ENCODE measurements at regions not wholly inside any gene's neighbourhood (a gene's known extent, or its start where the extent isn't known, plus 50 kb on each side); places are given as distances from the start of the nearest gene placed in this dataset.

GRCh38 chr9:110115341-110115820 lies 92.6 kb downstream of the C9orf152 start:
- TF ChIP-seq ZNF8 (CRISPR knock-in tag; IDR thresholded peaks at IDR 0.05) (no peak), CSDC2 (CRISPR knock-in tag; IDR thresholded peaks at IDR 0.05) (no peak), SNAI2 (CRISPR knock-in tag; IDR thresholded peaks at IDR 0.05) (no peak), TCF4 (CRISPR knock-in tag; IDR thresholded peaks at IDR 0.05; ENCODE audit: borderline replicate concordance) (no peak)
- peak; percentile 58 for ATAC-seq

- peak; percentile 50 for ATAC-seq
- no peak for TF ChIP-seq TSHZ2 (CRISPR knock-in tag; IDR thresholded peaks at IDR 0.05)
- no peak for TF ChIP-seq GLIS3 (CRISPR knock-in tag; IDR thresholded peaks at IDR 0.05)
- TF ChIP-seq CSDC2 (CRISPR knock-in tag; IDR thresholded peaks at IDR 0.05) = no peak
- TF ChIP-seq BACH2 (CRISPR knock-in tag; IDR thresholded peaks at IDR 0.05; ENCODE audit: borderline replicate concordance) = no peak
- TF ChIP-seq POU6F1 (CRISPR knock-in tag; IDR thresholded peaks at IDR 0.05; ENCODE audit: borderline replicate concordance, low read depth) = no peak
- TF ChIP-seq CSRNP3 (CRISPR knock-in tag; IDR thresholded peaks at IDR 0.05) = no peak
- TF ChIP-seq RARB (CRISPR knock-in tag; IDR thresholded peaks at IDR 0.05) = no peak
- no peak for TF ChIP-seq TCF4 (CRISPR knock-in tag; IDR thresholded peaks at IDR 0.05; ENCODE audit: borderline replicate concordance)
- no peak for TF ChIP-seq ZNF565 (CRISPR knock-in tag; conservative IDR thresholded peaks at IDR 0.05; ENCODE audit: low read depth)
- TF ChIP-seq PPARA (CRISPR knock-in tag; IDR thresholded peaks at IDR 0.05; ENCODE audit: borderline replicate concordance) = no peak
- TF ChIP-seq ARNTL (CRISPR knock-in tag; IDR thresholded peaks at IDR 0.05; ENCODE audit: borderline replicate concordance, low read depth) = no peak
- TF ChIP-seq OSR1 (CRISPR knock-in tag; IDR thresholded peaks at IDR 0.05) = no peak
- no peak for TF ChIP-seq CREB5 (CRISPR knock-in tag; IDR thresholded peaks at IDR 0.05; ENCODE audit: low read depth)
- no peak for TF ChIP-seq TOX (CRISPR knock-in tag; IDR thresholded peaks at IDR 0.05; ENCODE audit: borderline replicate concordance)
These were observed 92.0 kb downstream of the C9orf152 start for GRCh38 chr9:110115826-110116542.

- no peak for TF ChIP-seq BACH2 (CRISPR knock-in tag; IDR thresholded peaks at IDR 0.05; ENCODE audit: borderline replicate concordance)
- no peak for TF ChIP-seq TSHZ2 (CRISPR knock-in tag; IDR thresholded peaks at IDR 0.05)
- no peak; the same call in 2 of the 3 replicates for ATAC-seq
These were observed 91.4 kb downstream of the C9orf152 start for GRCh38 chr9:110116543-110116885.

GRCh38 chr9:110121170-110121569 lies 86.8 kb downstream of the C9orf152 start:
- TF ChIP-seq PPARA (CRISPR knock-in tag; IDR thresholded peaks at IDR 0.05; ENCODE audit: borderline replicate concordance) = no peak
- no peak for TF ChIP-seq CREB5 (CRISPR knock-in tag; IDR thresholded peaks at IDR 0.05; ENCODE audit: low read depth)
- no peak for ATAC-seq
